ENCODE measurements at regions not wholly inside any gene's neighbourhood (a gene's known extent, or its start where the extent isn't known, plus 50 kb on each side); places are given as distances from the start of the nearest gene placed in this dataset.

DNA sequence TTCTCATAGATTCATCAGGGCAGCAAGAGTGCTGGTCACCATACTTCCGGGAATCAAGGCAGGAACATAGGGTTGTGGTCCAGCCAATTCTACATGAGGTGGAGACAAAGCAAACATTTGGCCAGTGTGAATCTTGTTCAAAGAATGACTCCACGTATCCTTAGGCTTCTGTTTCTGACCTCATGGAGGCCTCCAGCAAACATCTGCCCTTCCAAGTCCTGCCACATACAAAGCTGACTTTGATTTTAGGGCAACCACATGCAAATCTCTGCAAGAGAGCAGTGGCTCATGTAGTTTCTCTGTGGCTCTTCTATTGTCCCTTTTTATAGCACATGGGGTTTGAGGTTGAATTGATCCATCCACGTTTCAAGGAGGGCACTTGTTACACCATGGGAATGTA lies 132.1 kb upstream of the MMADHC start:
- no peak overlapping the region for H3K27ac ChIP-seq
- no peak for TF ChIP-seq ZFX (IDR thresholded peaks at IDR 0.05)
- TF ChIP-seq, protein P1, sequence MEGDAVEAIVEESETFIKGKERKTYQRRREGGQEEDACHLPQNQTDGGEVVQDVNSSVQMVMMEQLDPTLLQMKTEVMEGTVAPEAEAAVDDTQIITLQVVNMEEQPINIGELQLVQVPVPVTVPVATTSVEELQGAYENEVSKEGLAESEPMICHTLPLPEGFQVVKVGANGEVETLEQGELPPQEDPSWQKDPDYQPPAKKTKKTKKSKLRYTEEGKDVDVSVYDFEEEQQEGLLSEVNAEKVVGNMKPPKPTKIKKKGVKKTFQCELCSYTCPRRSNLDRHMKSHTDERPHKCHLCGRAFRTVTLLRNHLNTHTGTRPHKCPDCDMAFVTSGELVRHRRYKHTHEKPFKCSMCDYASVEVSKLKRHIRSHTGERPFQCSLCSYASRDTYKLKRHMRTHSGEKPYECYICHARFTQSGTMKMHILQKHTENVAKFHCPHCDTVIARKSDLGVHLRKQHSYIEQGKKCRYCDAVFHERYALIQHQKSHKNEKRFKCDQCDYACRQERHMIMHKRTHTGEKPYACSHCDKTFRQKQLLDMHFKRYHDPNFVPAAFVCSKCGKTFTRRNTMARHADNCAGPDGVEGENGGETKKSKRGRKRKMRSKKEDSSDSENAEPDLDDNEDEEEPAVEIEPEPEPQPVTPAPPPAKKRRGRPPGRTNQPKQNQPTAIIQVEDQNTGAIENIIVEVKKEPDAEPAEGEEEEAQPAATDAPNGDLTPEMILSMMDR (conservative IDR thresholded peaks at IDR 0.05): no peak

DNA sequence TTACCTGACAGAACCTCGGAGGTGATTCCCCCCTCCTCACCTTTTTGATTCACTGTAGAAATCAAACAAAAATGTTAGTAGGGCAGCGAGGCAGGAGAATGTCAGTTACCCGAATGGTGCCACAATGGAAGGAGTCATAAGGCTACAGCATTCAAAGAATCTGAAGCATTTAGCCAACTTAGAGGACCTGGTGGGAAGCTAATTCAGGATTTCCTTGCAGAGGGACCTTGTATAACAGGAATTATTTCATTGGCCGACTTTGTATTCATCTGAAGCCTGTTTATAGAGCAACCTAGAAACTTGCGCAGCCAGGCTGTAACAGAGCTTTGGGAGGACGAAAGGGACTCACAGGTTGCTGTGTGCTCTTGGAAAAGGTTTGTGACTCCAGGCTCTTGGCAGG lies 129.1 kb upstream of the MMADHC start:
- no peak overlapping the region for H3K27ac ChIP-seq
- TF ChIP-seq ZFX (IDR thresholded peaks at IDR 0.05): no peak
- TF ChIP-seq, protein P1 (conservative IDR thresholded peaks at IDR 0.05): no peak

DNA sequence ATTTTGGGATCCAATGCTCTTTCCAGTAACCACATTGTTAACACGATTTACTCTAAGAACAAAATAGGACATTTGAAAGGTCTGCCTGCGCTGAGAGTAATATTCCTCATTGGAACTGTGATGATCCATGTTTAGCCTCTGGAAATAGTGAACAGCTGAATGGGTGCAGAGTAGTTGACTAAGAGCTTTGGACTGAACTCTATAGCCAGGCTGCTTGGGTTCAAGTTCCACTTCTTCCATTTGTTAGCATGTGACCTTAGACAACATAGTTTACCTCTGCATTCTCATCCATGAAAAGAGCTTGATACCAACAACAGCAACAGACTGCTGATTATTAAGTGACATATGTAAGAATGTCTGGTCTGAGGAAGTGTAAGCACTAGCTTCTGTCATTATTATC lies 128.3 kb upstream of the MMADHC start:
- TF ChIP-seq ZFX (IDR thresholded peaks at IDR 0.05): no peak
- no peak overlapping the region for H3K27ac ChIP-seq

DNA sequence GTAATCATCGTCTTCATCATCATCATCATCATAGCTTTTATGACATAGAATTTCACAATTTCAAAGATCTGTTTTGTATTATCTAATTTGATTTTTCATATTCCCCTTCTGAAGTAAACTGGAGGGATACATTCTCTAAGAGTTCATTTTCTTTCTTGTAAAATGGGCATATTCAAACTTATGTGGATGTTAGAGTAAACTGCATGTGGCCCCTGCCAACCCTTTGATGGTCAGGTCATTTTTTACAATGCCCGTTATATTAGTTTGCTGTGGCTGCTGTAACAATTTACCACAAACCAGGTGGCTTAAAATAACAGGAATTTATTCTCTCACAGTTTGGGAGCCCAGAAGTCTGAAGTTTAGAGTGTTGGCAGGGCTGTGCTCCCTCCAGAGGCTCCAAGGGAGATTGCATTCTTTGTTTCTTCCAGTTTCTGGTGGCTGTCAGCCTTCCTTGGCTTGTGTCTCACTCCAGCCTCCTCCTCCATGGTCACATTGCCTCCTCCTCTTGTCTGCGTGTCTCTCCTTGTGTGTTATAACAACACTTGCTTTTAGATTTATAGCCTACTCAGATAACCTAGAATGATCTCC lies 127.5 kb upstream of the MMADHC start:
- TF ChIP-seq ZFX (IDR thresholded peaks at IDR 0.05): no peak
- TF ChIP-seq, protein P1 (conservative IDR thresholded peaks at IDR 0.05): peak; percentile 76
- H3K27ac ChIP-seq: no peak overlapping the region

DNA sequence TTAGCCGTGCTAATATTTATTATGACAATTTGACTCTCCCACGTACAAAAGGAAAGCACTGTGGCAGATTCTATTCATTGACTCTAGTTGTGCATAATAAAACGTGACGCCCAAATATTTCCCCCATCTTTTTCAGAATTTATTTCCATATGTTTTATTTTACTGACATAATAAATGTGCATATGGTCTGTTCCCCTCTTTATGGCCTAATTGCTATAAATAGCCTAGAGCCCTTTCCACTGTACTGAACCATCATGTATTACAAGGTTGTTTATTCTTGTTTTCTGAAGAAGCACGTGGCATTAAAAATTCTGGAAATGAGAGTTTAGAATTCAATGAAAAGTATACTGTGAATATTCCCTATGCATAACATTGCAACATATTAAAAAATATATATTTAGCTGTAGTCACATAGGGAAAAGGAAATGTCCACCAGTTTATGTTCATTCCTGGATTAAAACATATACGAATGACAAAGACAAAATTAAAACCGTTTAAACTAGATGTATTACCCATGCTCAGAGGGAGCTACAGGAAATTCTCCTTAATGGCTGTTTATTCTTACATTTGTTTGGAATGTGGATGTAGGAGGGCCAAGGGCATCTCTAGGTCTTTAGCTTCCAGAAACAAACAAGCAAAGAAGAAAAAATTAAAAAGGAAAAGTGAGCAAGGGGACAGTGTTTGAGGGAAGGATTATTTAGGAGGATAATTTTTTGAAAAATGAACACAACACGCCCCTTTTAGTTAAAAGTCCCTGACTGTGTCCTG lies 122.1 kb upstream of the MMADHC start:
- TF ChIP-seq ZFX (IDR thresholded peaks at IDR 0.05): no peak
- TF ChIP-seq, protein P1 (conservative IDR thresholded peaks at IDR 0.05): no peak
- no peak overlapping the region for H3K27ac ChIP-seq

DNA sequence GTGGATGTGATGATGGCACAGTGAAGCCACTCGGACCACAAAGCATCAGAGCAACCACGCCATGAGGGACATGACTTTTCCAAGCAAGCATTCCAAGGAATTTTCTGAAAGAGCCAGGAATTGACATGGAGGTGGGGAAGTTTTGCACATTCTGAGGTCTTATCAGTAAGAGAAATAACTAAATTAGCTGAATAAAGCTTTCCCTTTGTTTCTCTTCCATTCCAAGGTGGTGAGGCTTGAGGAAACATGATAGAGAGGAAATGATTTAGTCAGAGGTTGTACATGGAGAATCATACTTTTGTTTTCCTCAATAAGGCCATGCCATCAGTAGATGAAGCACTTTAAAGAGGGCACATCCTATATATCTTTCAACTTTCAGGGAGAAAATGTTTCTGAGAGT lies 115.7 kb upstream of the MMADHC start:
- no peak for TF ChIP-seq ZFX (IDR thresholded peaks at IDR 0.05)
- TF ChIP-seq, protein P1 (conservative IDR thresholded peaks at IDR 0.05): no peak
- no peak overlapping the region for H3K27ac ChIP-seq

DNA sequence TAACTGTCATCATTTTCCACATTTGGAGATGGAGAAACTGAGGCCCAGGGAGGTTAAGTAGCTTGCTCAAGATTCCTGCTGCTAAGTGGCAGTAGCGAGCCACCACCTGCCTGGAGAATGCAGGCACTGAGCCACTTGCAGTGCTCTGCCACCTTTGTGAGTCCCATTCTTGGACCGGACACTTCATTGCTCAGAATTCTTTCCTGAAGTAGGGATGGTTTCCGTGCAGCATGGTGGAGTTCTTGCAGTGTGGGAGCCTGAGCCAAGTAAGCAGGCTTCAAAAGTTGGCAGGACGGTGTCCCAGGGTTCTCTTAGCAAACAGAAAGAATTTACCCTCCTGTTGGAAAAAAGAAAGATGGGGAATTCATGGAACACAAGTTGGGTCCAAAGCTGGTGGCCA lies 115.0 kb upstream of the MMADHC start:
- TF ChIP-seq ZFX (IDR thresholded peaks at IDR 0.05): no peak
- TF ChIP-seq, protein P1 (conservative IDR thresholded peaks at IDR 0.05): no peak
- no peak overlapping the region for H3K27ac ChIP-seq

DNA sequence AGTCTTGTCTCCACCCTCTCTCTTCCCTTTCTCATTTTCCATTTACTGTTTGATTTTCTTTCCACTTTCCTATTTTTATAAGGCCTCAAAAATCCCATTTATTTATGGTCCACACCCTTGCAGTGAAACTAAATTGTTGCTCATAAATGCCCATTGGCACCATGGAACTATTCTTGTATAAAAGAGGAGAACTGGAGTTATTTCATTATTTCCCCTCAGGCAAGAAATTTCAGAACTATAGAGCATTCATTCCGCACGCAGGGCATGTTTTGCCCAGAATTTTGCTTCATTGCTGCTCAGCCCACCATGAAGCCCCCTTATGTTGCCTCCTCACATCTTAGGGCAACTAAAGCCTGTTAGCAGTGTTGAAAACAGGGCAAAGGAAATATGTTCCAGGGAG lies 113.7 kb upstream of the MMADHC start:
- no peak overlapping the region for H3K27ac ChIP-seq
- TF ChIP-seq ZFX (IDR thresholded peaks at IDR 0.05): no peak
- TF ChIP-seq, protein P1 (conservative IDR thresholded peaks at IDR 0.05): no peak

All from C4-2B (cell line).